ENCODE measurements at regions not wholly inside any gene's neighbourhood (a gene's known extent, or its start where the extent isn't known, plus 50 kb on each side); places are given as distances from the start of the nearest gene placed in this dataset.

- DNase-seq: no peak
Measured at GRCh38 chr2:47235132-47235531, 58.8 kb upstream of the CALM2 start.

- no peak for DNase-seq
Measured at GRCh38 chr2:47234456-47234855, 58.1 kb upstream of the CALM2 start.

- peak; percentile 68 for DNase-seq
Measured at GRCh38 chr2:47232738-47233415, 56.6 kb upstream of the CALM2 start.

- no peak for DNase-seq
Measured at GRCh38 chr2:47230418-47230817, 54.1 kb upstream of the CALM2 start.

- no peak for DNase-seq
Measured at GRCh38 chr2:47227532-47228279, 51.4 kb upstream of the CALM2 start.

GRCh38 chr2:47226923-47227220 lies 50.6 kb upstream of the CALM2 start:
- no peak for DNase-seq

GRCh38 chr2:47226132-47226922 lies 50.0 kb upstream of the CALM2 start:
- no peak for DNase-seq
